Effector memory CD4-positive, alpha-beta T cell (primary cell): ENCODE measurements at regions not wholly inside any gene's neighbourhood (a gene's known extent, or its start where the extent isn't known, plus 50 kb on each side); places are given as distances from the start of the nearest gene placed in this dataset.

Source experiments
- DNase-seq, 3 donors: peaks; one replicate each; pipeline ENCODE4 v3.0.0-alpha.2; 2020
- H3K27ac ChIP-seq: 2 replicates; pipeline ENCODE4 v1.7.0; 2013; ENCODE audit warnings: mild to moderate bottlenecking, low read length, moderate library complexity; ENCODE audit not compliant: insufficient read depth, poor library complexity, severe bottlenecking
- H3K27me3 ChIP-seq: replicated peaks from 2 replicates; pipeline ENCODE4 v1.7.0; 2013; ENCODE audit warnings: mild to moderate bottlenecking, low read length; ENCODE audit not compliant: insufficient read depth, control insufficient read depth, poor library complexity, severe bottlenecking
- H3K36me3 ChIP-seq: 2 replicates; pipeline ENCODE4 v1.7.0; 2013; ENCODE audit warnings: mild to moderate bottlenecking, low read length, moderate library complexity; ENCODE audit not compliant: control insufficient read depth, insufficient read depth
- H3K4me1 ChIP-seq: 2 replicates; pipeline ENCODE4 v1.7.0; 2013; ENCODE audit warnings: low read length, mild to moderate bottlenecking; ENCODE audit not compliant: control insufficient read depth, insufficient read depth, poor library complexity, severe bottlenecking
- H3K4me3 ChIP-seq: 2 replicates; pipeline ENCODE4 v1.7.0; 2013; ENCODE audit warnings: low read length, low read depth, mild to moderate bottlenecking; ENCODE audit not compliant: insufficient read depth, poor library complexity, severe bottlenecking
- H3K9me3 ChIP-seq: 2 replicates; pipeline ENCODE4 v1.7.0; 2013; ENCODE audit warnings: mild to moderate bottlenecking, low read length, moderate library complexity; ENCODE audit not compliant: control insufficient read depth

DNA sequence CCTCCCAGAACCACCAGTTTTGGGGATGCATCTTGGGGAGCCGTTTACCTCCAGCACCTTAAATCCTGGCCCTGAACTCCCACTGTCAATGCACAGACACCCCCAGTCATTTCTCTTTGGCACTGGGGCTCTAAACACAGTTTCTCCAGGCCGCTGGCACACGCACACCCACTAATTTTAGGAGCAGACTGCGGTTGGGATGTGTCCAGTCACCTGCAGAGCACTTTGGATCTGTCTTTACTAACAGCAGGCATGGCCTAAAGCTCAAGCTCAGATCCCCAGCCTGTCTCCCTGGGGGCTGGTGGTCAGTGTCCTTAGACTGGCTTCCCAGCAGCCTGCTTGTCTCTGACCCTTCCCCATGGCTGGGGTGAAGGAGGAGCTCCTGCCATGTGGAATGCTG lies 49.9 kb downstream of the SYNE3 start:
- DNase-seq: no peak
- Histone ChIP-seq H3K36me3 (peaks cover 45% of the 10 kb centered on the region), H3K9me3 (no peaks in the 10 kb centered on the region), H3K27ac (peak overlapping the region; percentile 68), H3K4me3 (no peak overlapping the region), H3K27me3 (no peaks in the 10 kb centered on the region), H3K4me1 (peaks cover 49% of the 10 kb centered on the region)

DNA sequence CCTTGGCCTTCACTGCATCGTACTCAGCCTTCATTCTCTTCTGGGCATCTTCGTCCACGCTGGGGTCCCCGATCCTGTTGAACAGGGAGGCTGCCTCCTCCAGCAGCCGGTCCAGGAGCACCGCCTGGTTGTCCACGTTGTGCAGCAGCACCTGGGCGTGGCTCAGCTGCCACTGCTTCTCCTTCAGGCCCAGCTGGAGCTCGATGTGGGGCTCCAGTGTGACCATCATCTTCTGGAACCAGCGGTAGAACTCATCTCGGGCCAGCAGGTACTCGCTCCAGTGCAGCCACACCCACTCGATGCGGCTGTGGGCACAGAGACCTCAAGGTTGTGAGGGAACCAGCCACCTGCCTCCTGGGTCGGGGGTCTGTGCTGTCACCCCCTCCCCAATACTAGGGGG lies 50.5 kb downstream of the SYNE3 start:
- no peaks in the 10 kb centered on the region for H3K27me3 ChIP-seq

DNA sequence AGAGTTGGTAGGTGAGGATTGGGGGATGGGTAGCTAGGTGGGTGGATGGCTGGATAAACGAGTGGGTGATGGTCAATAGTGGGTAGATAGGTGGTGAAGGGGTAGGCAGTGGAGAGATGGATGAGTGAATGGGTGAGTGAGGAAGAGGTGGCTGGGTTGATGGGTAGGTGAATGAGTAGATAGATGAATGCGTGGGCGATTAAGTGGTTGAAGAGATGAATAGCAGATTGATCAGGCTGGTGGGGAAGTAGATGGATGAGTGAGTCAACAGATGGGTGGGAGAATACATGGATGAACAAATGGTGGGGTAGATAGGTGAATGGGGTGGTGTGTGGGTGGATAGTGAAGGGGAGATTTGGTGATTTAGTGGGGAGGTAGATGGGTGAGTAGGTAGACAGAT lies 51.1 kb downstream of the SYNE3 start:
- no peaks in the 10 kb centered on the region for H3K27me3 ChIP-seq
- H3K36me3 ChIP-seq: peaks cover 40% of the 10 kb centered on the region
- H3K4me3 ChIP-seq: no peak overlapping the region
- no peaks in the 10 kb centered on the region for H3K9me3 ChIP-seq
- H3K4me1 ChIP-seq: peaks cover 52% of the 10 kb centered on the region
- no peak for DNase-seq
- H3K27ac ChIP-seq: peak overlapping the region; percentile 68

More for the DNA sequence above, 50.5 kb downstream of the SYNE3 start:
- no peak overlapping the region for H3K4me3 ChIP-seq
- peaks cover 40% of the 10 kb centered on the region for H3K36me3 ChIP-seq
- no peak for DNase-seq
- H3K4me1 ChIP-seq: peaks cover 52% of the 10 kb centered on the region
- H3K9me3 ChIP-seq: no peaks in the 10 kb centered on the region
- H3K27ac ChIP-seq: peak overlapping the region; percentile 68

DNA sequence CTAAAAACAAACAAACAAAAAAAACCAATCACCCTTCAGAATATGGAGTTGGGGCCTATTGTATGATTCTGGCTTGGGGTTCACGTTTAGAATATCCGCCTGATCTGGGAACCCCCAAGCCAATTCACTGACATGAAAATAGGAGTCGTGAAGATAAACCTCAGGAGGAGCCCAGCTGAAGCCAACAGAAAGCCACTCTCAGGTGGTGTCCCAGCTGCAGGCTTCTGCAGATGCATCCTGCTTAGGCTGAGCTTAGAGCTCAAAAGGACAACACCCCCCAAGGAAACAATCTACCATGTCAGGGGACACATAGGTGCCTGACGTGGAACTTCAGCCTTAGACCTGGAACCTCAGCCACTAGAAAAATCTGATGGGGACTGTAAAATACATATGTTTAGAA lies 51.9 kb downstream of the SYNE3 start:
- peaks cover 38% of the 10 kb centered on the region for H3K36me3 ChIP-seq
- no peaks in the 10 kb centered on the region for H3K9me3 ChIP-seq
- no peak overlapping the region for H3K4me3 ChIP-seq
- no peaks in the 10 kb centered on the region for H3K27me3 ChIP-seq
- no peak for DNase-seq
- peak overlapping the region; percentile 68 for H3K27ac ChIP-seq
- H3K4me1 ChIP-seq: peaks cover 52% of the 10 kb centered on the region

DNA sequence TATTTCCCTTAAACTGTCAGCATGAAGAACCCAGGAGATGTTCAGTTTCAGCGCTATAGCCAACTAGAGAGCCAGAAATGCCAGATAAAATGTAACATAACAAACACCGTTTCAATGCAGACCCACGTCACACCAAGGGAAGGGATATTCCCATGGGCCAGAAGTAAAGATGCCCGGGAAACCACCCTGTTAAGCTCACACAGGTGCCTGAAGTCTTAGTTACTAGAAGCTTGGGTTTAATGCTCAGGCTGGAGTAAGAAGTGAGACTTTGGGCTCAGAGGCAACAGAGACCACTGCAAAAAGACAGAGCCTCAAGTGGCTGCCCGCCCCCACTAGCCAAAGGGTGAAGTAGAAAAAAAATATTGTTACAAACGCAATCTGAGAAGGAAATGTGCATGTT lies 52.3 kb downstream of the SYNE3 start:
- Histone ChIP-seq H3K27ac (peak overlapping the region; percentile 68), H3K36me3 (peaks cover 38% of the 10 kb centered on the region), H3K9me3 (no peaks in the 10 kb centered on the region), H3K27me3 (no peaks in the 10 kb centered on the region), H3K4me1 (peaks cover 52% of the 10 kb centered on the region), H3K4me3 (no peak overlapping the region)
- no peak for DNase-seq

DNA sequence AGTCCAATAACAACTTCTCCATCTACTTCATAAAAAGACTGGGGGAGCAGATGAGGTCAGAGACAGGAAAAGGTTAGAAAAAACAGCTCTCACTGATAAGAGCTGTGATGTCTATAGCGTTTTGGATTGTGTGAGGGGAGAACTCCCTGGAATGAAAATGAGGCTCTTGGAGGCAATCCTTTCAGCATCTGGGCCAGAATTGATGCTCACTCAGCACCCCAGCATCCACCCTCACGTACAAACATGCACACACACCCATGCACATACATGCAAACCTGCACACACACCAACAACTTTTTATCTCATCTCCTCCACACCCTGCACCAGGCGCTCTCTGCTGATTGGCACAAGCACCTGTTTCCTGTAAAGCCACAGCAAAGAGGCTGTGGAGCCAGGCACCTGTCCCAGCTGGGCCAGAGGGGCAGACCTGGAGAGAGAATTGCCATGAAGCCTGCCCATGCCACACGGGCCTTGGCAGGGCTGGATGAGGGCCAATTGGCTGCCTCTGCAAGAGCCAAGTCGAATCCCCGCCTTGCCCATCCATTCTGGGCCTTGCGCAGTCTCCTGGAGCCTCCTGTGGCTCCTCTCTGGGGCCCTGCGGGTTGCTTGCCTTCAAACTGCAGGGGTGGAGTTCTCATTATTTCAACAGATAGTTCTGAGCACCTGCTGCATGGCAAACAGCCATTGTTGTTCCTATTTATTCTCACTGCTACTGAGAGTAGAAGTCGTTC lies 53.1 kb downstream of the SYNE3 start:
- peak in 2 of 3 donors; percentile 18 to 32 for DNase-seq
- Histone ChIP-seq H3K9me3 (no peaks in the 10 kb centered on the region), H3K4me1 (peaks cover 52% of the 10 kb centered on the region), H3K27me3 (no peaks in the 10 kb centered on the region), H3K27ac (peak overlapping the region; percentile 68), H3K36me3 (peaks cover 30% of the 10 kb centered on the region), H3K4me3 (no peak overlapping the region)

DNA sequence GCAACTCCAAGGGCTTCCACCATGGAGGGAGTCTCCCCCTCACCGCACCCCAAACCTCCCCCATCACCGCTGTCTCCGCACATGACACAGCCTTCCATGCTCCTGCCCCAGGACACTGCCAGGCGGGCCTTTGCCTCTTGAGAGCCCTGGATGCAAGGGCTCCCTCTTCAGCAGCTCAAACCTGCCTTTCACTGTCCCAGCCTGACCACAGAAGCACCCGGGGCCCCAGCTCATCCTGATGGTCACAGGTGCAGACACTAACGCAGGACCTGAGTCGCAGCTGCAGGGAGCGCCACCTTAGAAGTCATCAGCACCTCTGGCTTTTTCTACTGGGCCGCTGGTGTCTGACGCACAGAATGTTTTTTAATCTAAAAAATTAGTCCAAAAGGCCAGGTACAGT lies 54.0 kb downstream of the SYNE3 start:
- DNase-seq: no peak
- Histone ChIP-seq H3K36me3 (peaks cover 22% of the 10 kb centered on the region), H3K4me3 (no peak overlapping the region), H3K27ac (peak overlapping the region; percentile 68), H3K9me3 (no peaks in the 10 kb centered on the region), H3K27me3 (no peaks in the 10 kb centered on the region), H3K4me1 (peaks cover 52% of the 10 kb centered on the region)

DNA sequence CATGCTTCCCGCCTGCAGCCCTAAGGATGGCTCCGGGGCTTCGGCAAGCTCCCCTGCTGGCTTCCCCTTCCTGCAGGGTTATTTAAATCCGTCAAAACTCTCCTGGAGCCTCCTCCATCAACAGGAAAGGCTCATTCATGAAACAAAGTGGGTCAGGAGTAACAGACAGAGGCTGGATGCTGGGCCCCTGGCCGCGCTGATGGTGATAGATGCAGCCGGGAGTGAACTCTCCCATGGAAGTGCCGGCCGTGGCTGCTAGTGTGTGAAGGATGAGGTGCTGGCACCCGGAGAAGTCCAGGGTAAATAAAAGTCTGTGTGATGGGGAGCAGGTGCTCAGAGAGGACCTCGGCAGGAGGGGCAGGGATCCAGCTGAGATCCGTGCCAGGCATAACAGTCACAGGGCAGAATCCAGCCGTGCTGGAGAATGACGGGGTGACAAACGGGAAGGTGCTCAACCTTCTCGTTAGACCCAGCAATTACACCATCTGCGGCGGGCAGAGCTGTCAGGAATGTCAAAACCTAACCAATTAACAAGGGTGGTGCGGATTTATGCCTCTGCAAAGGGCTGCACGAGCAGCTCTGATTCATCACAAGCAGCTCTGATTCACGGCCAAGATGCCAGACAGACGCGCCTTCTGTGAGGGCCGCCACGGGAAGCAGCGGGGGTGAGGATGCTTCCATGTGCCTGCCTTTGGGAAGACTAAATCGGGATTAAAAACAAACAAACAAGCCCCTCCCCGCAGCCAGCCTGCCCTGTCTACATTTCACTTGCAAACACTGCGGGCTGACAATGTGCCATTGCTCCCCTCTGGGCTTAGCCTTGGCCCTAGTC lies 55.6 kb downstream of the SYNE3 start:
- Histone ChIP-seq H3K36me3 (peaks cover 22% of the 10 kb centered on the region), H3K4me3 (no peak overlapping the region), H3K27ac (peak overlapping the region; percentile 68), H3K9me3 (no peaks in the 10 kb centered on the region), H3K4me1 (peaks cover 46% of the 10 kb centered on the region), H3K27me3 (no peaks in the 10 kb centered on the region)
- no peak for DNase-seq

DNA sequence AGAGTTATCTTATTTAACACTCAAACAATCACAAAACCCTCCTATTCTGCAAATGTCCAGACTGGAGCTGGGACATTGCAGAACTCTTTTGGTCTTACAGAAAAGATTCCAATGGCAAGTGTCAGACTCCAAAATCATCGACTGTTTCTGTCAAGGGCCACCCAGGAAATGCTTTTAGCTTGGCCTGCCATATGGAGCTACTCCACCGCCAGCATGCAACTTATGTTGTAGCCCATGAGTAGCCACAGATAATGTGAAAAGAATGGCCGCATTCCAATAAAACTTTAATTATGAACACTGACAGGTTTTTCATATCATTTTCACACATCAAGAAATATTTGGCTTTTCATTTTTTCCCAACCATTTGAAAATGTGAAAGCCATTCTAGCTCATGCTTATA lies 57.5 kb downstream of the SYNE3 start:
- no peaks in the 10 kb centered on the region for H3K9me3 ChIP-seq
- H3K4me3 ChIP-seq: no peak overlapping the region
- no peak for DNase-seq
- no peaks in the 10 kb centered on the region for H3K27me3 ChIP-seq
- peaks cover 27% of the 10 kb centered on the region for H3K4me1 ChIP-seq
- no peak overlapping the region for H3K27ac ChIP-seq
- H3K36me3 ChIP-seq: peaks cover 36% of the 10 kb centered on the region

DNA sequence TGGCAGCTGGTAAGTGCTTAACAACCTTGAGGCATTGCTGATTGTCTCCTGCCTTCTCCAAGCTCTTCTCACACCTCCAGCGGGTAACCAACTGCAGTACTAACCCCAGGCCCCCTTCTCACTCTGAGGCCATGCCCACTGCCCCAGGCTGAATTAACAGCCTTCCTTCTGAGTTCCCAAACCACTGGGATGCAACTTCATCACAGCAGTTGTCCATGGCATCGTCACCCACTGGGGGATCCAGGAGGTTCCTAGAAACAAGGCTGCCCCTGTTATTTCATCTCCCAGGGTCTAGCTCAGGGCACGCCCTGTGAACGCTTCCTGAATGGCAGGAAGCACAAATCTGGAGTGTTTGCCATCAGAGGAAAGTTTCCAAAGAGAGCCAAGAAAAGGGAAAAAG lies 58.0 kb downstream of the SYNE3 start:
- no peak for DNase-seq
- Histone ChIP-seq H3K4me3 (no peak overlapping the region), H3K27ac (no peak overlapping the region), H3K4me1 (peaks cover 22% of the 10 kb centered on the region), H3K9me3 (no peaks in the 10 kb centered on the region), H3K36me3 (peaks cover 40% of the 10 kb centered on the region), H3K27me3 (no peaks in the 10 kb centered on the region)
